Activated T-helper 1 cell treated with anti-CD3 and anti-CD28 coated beads, Interleukin-2, amount 50 U/mL, for 16 hours (primary cell): ENCODE measurements at regions not wholly inside any gene's neighbourhood (a gene's known extent, or its start where the extent isn't known, plus 50 kb on each side); places are given as distances from the start of the nearest gene placed in this dataset.
"Not testable (repeated sequence)": the region's sequence is repeated elsewhere in the genome, so short reads cannot be mapped to it uniquely, and the experiment has no call there.

Experiments
- DNase-seq, 2 donors: peaks; one replicate each; pipeline ENCODE4 v3.0.0-alpha.2; 2020; ENCODE audit warnings: low read depth in 1 of 2, low spot score in 1 of 2

GRCh38 chr3:197431346-197431910 is 124.3 kb downstream of the BDH1 start:
- no peak for DNase-seq

GRCh38 chr3:197430934-197431333 is 124.8 kb downstream of the BDH1 start:
- DNase-seq = no peak

- DNase-seq = no peak
Observed at GRCh38 chr3:197430502-197430901, 125.3 kb downstream of the BDH1 start.

GRCh38 chr3:197428952-197429351 is 126.8 kb downstream of the BDH1 start:
- DNase-seq = no peak

GRCh38 chr3:197428117-197428801 is 127.5 kb downstream of the BDH1 start:
- DNase-seq = no peak

- no peak for DNase-seq
Observed at GRCh38 chr3:197427021-197427420, 128.6 kb upstream of the DLG1 start.

- no peak for DNase-seq
Observed at GRCh38 chr3:197426121-197426566, 127.7 kb upstream of the DLG1 start.

GRCh38 chr3:197425485-197426120 is 127.2 kb upstream of the DLG1 start:
- DNase-seq = no peak

GRCh38 chr3:197424674-197425484 is 126.5 kb upstream of the DLG1 start:
- no peak for DNase-seq

GRCh38 chr3:197424266-197424665 is 125.9 kb upstream of the DLG1 start:
- no peak for DNase-seq

- no peak for DNase-seq
Observed at GRCh38 chr3:197423376-197423775, 125.0 kb upstream of the DLG1 start.

GRCh38 chr3:197422506-197422905 is 124.1 kb upstream of the DLG1 start:
- no peak for DNase-seq

- no peak for DNase-seq
Observed at GRCh38 chr3:197421021-197421420, 122.6 kb upstream of the DLG1 start.

- no peak for DNase-seq
Observed at GRCh38 chr3:197420566-197420965, 122.2 kb upstream of the DLG1 start.

GRCh38 chr3:197420115-197420514 is 121.7 kb upstream of the DLG1 start:
- no peak for DNase-seq

- DNase-seq = no peak
Observed at GRCh38 chr3:197419696-197420095, 121.3 kb upstream of the DLG1 start.

GRCh38 chr3:197417911-197418618 is 119.7 kb upstream of the DLG1 start:
- DNase-seq = no peak

- DNase-seq = no peak
Observed at GRCh38 chr3:197417441-197417840, 119.0 kb upstream of the DLG1 start.

GRCh38 chr3:197411899-197412298 is 113.5 kb upstream of the DLG1 start:
- not testable (repeated sequence) for DNase-seq

- DNase-seq = not testable (repeated sequence)
Observed at GRCh38 chr3:197410170-197410569, 111.8 kb upstream of the DLG1 start.
